ENCODE measurements at regions not wholly inside any gene's neighbourhood (a gene's known extent, or its start where the extent isn't known, plus 50 kb on each side); places are given as distances from the start of the nearest gene placed in this dataset.
"Not testable (repeated sequence)": the region's sequence is repeated elsewhere in the genome, so short reads cannot be mapped to it uniquely, and the experiment has no call there.

DNA sequence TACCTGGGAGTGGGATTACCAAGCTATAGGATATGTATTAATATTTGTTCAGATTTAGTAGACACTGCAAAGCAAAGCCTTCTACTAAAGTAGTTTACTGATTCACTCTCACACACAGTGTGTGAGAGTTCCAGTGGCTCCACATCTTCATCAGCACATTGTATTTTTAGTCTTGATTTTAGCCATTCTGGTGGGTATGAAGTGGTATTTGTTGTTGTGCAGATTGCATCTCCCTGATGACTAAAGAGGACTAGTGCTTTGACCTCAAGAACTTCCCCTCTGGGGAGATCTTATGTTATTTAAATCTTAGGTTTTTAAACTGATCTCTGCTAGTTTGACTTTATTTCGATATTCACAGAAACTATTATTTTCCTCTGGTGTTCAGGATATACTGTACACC, 479.7 kb upstream of the RGS6 start:
- DNase-seq (ENCODE audit: extremely low read depth, low read depth) = no peak

DNA sequence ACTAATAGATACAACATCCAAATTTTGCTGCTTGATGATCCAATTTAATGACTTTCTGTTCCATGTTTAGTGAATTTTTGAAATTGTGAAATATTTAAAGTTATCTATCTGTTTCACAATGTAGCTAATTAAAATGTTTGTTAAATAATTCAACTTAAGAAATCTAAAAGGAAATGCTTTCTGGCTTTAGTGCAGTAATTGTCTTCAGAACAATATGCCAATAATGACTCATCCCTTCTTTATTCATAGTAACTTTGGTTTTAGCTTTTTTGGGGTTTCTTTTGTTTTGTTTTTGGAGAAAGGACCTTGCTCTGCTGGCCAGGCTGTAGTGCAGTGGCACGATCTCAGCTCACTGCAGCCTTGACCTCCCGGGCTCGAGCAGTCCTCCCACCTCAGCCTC, 479.2 kb upstream of the RGS6 start:
- no peak for DNase-seq (ENCODE audit: extremely low read depth, low read depth)

DNA sequence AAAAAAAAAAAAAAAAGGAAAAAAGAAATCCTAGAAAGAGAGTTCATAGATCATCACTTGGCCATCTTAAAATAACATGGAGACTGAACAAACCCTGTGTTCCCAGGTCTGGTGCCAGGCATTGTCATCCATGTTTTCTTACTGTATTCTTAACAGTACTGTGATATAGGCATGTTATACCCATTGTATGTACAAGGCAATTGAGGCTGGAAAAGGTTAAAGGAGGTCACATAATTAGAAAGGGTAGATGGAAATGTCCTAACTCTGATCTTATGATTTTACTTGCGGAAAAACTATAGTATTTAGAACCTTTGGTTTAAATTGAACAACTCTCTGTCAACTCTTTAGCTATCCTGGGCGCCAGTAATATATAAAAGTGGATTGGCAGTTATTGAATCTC, 478.2 kb upstream of the RGS6 start:
- no peak for DNase-seq (ENCODE audit: extremely low read depth, low read depth)

DNA sequence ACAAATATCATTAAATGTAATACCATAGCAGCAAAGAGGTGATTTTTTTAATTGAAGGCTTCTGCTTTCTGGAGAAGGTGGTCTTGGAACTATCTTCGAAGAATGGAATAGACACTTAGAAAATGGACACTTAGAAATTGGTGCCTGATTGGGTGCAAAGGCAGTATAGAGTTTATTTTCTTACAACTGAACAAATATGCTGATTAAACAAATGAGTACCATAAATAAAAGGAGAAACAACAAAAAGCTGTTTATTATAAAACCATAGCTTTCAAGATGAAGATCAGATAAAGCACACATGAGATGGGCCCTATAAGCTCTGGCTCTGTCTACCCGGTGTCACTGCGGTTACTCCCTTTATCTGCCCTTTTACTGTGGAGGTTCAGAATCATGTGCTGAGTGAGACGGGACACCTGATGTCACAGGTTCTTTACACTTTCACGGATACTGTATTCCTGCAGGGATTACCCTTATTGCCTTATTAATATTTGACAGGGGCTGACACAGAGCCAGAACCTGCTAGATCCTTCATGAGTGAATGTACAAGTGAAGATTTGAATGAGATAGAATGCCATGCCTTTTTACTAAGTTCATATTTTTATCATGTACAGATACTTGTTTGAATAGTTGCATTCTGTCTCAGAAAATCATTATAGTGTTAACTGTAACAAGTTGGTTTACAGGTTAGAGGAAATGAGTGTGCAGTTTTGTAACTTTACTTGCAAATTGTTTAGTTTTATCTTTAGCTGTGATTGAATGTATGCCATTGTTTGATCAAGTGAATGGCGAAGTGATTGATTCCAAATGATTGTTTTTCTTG, 477.5 kb upstream of the RGS6 start:
- DNase-seq (ENCODE audit: extremely low read depth, low read depth) = no peak

DNA sequence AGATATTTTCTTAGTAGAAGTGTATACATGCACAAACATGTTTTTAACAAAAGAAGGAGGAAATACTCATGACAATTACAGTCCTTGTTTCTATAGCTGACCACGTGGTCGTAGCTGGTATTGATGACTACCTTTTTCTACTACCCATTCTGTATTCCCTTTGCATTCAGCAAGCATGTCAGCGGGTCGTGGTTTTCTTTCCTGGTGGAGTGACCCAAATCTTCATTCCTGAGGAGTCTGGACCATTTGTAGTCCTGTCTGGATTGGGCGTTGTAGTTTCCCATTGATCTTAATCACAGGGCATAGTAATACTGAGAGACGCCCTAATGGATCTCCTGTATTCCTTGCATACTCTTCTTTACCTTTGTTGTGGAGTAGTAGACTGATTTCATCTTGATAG, 472.1 kb upstream of the RGS6 start:
- no peak for DNase-seq (ENCODE audit: extremely low read depth, low read depth)

DNA sequence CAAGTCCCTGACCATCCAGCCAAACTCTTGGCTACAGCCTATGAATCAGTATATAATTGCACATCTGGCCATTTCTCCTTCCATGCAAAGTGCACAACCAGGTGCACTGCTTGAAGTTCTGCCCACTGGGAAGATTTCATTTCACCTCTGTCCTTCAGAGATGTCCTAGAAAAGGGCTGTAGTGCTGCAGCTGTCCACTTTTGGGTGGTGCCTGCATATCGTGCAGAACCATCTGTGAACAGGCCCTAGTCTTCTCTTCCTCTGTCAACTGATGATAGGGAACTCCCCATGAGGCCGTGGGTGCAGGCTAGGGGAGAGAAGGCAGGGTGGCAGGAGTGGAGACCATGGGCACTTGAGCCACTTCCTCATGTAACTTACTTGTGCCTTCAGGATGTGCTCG, 470.6 kb upstream of the RGS6 start:
- not testable (repeated sequence) for DNase-seq (ENCODE audit: extremely low read depth, low read depth)

DNA sequence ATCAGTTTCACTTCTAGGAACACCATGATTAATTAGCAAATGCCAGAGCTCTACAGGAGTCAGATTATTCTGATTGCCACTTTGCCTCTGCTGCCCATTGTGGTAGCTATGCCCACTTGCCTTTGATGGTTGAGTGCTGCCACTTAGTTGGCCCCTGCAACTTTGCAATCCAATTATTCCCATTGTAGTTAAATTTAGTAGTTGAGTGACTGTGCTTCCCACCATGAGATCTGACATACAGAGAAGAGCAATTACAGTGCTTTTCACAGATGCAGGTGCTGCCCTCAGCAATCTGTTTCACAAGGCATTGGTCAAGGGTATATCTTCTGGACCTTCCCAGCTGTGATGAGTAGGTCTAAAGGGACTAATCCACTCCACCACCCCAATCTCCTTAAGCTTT, 468.4 kb upstream of the RGS6 start:
- DNase-seq (ENCODE audit: extremely low read depth, low read depth) = no peak

DNA sequence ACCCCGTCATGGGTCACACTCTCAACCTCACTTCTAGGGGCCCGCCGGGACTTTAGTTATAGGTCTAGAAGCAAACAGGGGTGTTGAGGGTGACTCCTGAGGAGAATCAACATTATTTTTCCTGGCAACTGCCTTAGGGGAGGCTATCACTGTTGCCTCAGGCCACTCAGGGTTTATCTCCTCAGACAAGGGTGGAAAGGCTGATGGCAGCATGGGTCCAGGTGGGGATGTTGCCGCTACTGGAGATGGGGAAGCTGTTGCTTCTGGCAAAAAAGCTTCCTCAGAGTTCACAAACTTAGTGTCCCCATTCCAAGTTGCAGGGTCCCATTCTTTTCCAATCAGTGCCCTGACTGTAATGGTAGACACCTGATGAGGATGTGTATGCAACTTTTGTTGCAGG, 467.4 kb upstream of the RGS6 start:
- no peak for DNase-seq (ENCODE audit: extremely low read depth, low read depth)

DNA sequence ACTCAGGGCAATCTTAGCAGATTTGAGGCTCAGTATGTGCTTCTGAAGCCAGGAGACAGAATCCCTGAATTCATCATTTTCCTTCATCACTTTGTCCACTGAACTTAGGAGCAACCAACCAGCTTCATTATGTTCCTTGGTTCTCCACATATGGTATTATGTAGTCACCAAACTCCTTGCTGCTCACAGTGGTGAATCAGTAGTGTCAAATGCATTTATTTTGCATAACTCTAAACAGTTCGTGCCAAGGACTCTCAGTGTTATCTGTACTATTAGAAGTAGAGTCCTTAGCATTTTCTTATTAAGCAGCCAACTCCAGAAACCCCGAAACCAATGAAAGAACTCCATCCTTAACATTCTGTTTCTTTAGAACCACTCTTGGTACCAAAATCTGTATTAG, 466.9 kb upstream of the RGS6 start:
- no peak for DNase-seq (ENCODE audit: extremely low read depth, low read depth)

DNA sequence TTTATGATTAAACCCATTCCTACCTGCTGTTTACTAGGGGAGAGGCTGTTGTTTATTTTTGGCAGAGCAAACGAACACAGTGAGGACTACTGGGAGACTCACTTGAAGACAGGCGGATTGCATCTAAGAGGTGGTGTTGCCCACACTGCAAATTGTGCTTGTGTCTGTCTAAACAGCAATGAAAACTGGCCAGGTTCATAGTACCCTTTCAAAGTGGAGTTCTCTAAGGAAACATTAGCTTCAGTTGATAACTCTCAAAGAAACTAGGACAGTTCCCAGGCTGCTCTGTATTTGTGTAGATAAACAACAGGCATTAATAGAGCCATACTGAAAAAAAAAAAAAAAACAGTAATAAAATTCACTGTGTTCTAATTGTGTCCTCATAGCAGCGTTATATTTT, 466.0 kb upstream of the RGS6 start:
- no peak for DNase-seq (ENCODE audit: extremely low read depth, low read depth)

DNA sequence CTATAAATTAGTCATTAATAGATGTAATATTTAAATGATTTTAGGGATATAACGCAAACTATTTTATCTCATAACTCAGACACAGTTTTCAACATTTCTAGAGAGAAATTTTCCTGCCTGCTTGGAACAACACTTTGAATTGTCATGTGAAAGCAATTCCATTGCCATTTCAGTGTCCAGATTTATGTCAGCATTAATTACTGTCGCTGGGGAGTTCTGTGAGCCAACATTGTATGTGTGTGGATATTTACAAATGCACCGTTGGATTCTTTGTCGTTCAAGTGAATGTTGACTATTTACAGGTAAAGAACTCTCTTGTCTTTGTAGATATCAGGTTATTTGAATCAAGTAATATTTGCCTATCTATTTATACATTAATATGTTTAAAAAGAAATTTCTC, 465.3 kb upstream of the RGS6 start:
- DNase-seq (ENCODE audit: extremely low read depth, low read depth) = no peak

DNA sequence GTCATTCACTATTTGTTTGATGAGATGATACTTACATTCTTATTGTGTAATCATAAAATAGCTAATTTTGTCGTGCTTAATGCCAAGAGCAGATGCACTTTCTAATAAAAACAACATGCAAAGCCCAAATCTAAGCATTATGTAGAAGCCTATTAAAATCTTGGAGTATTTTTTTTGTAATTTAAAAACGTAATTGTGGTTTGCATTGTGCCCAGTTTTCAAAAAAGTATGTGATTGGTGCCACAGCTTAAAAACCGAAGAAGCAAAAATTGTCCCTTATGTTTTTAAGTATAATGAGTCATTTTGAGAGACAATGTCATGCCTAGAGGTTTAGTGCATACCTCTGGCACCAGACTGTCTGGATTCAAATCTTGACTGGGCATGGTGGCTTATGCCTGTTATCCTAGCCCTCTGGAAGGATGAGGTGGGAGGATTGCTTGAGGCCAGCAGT, 464.8 kb upstream of the RGS6 start:
- DNase-seq (ENCODE audit: extremely low read depth, low read depth) = no peak

DNA sequence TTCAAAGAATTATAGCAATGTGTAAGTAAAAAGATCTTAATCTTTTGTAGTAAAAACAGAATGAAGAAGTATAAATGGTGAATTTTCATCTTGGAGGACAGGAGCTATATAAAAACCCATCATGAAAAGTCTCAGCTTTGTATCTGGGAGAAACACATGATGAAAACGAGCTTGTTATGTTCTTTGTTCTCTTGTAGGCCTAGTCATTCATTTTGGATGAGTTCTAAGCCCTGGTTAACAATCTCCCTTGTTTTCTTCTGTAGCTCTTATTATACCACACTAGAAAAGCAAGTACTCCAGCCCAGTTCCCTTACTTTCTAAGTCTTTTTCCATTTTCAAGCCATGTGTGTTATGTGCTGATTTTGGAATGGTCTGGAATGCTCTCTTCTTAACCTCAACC, 463.5 kb upstream of the RGS6 start:
- no peak for DNase-seq (ENCODE audit: extremely low read depth, low read depth)

DNA sequence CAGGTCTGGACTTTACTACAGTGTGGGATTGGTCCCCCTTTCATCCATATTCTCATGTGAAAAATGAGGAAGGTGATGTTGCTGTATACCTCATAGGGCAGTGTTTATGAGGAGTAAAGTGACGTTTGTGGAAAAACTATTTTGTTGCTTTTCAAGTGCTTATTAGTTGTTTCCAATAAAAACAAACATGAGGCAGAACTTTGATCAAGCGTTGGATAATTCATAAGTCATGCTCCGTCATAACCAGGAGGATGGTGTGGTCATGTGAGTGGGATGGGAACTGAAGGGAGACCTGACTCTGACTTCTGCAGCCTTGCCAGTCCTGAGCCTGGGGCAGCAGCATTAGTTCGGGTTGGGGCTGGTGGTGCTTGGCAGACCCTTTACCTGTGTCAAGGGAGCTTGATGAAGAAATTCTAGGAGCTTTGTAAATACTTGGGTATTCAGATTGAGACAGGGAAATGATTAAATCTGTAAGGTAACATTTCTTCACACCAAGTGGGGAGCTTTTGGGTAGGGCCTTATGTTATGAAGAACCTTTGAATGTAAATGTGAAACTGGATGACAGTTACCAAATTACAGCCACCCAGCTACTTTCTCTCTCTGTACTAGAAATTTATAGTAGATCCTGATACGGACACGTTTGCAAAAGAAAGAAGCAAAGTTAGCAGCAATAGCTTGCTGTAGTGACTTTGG, 462.4 kb upstream of the RGS6 start:
- DNase-seq (ENCODE audit: extremely low read depth, low read depth) = no peak

DNA sequence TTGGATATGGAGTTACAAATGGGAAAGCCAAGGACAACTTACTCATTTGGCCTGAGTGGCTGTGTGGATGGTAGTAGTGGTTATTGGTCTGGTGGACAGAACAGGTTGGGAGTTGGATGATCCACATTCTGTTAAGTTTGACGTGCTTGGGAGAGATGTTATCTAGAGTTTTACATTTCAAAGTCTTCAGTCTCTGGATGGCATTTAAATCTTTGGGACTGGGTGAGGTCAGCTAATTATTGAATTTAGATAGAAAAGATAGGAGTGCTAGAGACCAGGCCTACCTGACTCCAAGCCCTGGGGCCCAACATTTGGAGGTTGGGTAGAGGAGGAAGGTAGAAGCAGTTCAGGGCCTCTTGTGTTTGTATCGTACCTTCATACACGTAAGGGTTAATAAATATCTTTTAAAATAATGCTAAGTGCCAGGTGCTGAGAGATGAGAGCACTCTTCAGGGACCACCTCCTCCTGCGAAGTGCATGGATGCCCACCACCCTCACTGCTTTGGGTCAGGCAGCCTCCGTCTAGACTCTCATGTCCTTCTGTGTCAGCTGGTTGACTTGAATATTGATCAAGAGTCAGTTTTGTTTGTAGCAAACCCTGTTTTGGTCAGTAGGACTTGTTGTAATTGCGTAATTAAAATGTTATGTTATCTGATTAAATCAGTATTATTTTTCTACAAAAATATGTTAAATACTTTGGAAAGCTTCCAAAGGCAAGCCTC, 460.4 kb upstream of the RGS6 start:
- DNase-seq (ENCODE audit: extremely low read depth, low read depth) = no peak

DNA sequence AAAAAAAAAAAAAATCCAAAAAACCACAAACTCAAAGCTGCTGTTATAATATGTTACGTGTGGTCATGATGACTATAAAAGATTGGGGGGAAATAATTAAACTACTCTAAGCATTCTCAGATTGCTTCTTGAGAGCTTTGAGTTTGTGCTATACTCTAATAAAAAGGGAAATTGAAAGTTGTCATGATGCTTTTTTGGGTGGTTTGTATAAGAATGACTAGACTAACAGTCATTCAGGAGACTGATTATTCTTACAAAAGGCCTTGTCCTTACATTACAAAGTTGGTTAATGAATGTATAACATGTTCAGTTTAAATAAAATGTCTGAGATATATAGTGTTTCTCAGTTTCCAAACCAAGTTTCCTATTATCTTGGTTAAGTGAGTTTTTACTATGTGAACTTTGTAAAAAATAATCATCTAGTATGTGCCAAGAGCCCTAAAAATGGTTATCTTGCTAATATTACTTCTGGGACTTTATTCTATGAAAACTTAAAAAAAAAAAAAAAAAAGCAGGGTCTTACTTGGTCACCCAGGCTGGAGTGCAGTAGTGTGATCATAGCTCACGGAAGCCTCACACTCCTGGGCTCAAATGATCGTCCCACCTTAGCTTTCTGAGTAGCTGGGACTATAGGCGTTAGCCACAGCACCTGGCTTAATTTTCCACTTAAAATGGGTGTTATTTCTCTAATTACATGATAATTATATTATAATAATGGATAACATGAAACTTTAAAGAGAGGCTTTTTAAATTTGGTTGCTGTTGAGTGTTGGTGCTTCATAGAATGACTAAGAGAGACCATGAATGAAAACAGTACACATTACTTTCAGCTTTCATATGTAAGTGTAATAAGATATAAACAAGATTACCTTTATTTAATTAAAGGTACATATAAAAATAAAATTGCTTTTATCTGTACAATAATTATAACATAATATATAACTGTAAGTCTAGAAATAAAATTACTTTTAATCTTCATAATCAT, 459.6 kb upstream of the RGS6 start:
- no peak for DNase-seq (ENCODE audit: extremely low read depth, low read depth)

DNA sequence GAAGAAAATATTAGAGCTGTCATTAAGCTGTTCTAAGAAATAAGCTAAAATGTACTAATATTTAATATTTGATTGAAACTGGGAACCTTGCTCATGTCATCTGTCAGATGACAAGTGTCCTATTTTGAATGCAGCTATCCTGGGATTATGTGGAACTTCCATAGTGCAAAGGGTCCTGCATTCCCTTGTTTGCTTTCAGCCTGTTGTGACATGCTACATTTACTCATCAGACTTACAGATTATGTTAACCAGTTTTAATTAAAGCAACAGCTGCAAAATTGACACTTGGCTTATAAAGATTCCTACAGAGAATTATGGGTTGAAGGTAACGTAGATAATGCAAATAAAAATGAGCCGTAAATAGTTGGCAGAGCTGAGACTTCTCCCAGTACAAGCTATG, 458.4 kb upstream of the RGS6 start:
- DNase-seq (ENCODE audit: extremely low read depth, low read depth) = no peak

DNA sequence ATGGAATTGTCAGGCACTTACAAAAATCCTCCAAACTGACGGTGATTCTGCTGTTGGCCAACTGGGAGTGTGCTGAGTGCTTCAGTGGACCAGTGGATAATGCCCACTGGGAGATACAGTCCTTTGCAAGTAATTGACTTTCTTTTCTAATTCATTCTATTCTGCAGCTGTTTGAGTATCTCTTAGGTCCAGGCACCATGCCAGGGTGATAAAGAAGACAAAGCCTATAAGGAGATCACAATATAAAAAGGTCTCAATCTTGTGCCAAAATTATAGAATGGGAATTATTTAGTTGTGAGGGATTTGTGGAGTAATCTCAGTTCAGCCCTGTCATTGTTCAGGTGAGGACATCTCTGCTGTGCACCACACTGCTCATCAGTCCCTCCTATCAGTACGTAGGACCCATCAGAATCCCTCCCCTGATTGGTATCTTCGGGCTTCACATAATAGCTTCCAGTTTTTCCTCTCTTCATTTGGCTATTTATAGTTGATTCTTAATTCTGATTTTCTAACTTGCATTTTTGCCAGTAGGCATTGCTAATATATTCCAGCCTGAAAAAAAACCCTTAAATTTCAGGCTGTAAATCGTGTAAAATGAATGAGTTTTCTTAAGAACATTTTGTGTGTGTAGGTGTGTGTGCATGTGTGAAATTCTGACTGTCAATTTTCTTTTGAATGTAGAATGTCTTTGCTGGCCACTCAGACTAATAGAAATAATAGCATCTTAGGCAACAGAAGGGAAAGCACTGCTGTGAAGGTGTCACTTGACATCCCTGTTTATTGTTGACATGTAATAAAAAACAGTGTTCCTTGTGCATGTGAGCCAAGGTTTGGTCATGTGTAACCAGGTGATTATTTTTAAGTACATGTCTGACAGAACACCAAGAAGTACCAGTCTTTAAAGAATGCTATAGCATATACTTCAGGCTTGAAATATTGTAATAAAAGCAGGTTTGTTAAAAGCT, 457.6 kb upstream of the RGS6 start:
- no peak for DNase-seq (ENCODE audit: extremely low read depth, low read depth)

DNA sequence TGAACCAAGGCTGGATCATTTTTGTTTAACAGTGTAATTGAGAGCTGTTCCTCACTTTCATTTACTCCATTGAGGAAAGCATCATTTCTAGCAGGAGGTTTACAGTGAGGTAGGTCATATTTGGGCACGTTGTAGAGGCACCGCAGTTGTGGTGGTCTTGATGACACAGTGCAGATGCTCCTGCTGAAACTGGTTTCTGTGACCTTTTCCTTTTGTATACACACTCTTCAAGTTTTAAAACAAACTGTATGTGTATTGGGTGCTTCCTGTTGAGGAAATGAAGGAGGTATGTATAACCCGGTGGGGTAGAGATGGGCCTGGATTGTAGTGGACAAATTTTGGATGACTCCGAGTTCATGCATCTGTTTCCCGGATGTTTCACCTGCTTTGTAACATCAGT, 456.3 kb upstream of the RGS6 start:
- DNase-seq (ENCODE audit: extremely low read depth, low read depth) = no peak

Data from NCI-H460 (cell line).